ENCODE measurements at regions not wholly inside any gene's neighbourhood (a gene's known extent, or its start where the extent isn't known, plus 50 kb on each side); places are given as distances from the start of the nearest gene placed in this dataset.
A peak's percentile ranks its signal among the peaks of the same experiment; 100 is the strongest.
"Not testable (repeated sequence)": the region's sequence is repeated elsewhere in the genome, so short reads cannot be mapped to it uniquely, and the experiment has no call there.

- DNase-seq (ENCODE audit: low read depth) = no peak
Measured at GRCh38 chr17:51389875-51390274, 129.5 kb downstream of the UTP18 start.

- DNase-seq (ENCODE audit: low read depth) = no peak
Measured at GRCh38 chr17:51391982-51392654, 131.8 kb downstream of the UTP18 start.

- no peak for DNase-seq (ENCODE audit: low read depth)
Measured at GRCh38 chr17:51395621-51396020, 135.3 kb downstream of the UTP18 start.

- DNase-seq (ENCODE audit: low read depth) = no peak
Measured at GRCh38 chr17:51397361-51398127, 137.2 kb downstream of the UTP18 start.

- DNase-seq (ENCODE audit: low read depth) = no peak
Measured at GRCh38 chr17:51398128-51398525, 137.8 kb downstream of the UTP18 start.

GRCh38 chr17:51398687-51399086 is 138.3 kb downstream of the UTP18 start:
- no peak for DNase-seq (ENCODE audit: low read depth)

- no peak for DNase-seq (ENCODE audit: low read depth)
Measured at GRCh38 chr17:51401279-51401678, 140.9 kb downstream of the UTP18 start.

- DNase-seq (ENCODE audit: low read depth) = no peak
Measured at GRCh38 chr17:51402899-51403298, 142.6 kb downstream of the UTP18 start.

- DNase-seq (ENCODE audit: low read depth) = no peak
Measured at GRCh38 chr17:51407576-51407975, 147.2 kb downstream of the UTP18 start.

- no peak for DNase-seq (ENCODE audit: low read depth)
Measured at GRCh38 chr17:51419476-51419875, 159.1 kb downstream of the UTP18 start.

- DNase-seq (ENCODE audit: low read depth) = no peak
Measured at GRCh38 chr17:51421525-51421924, 161.2 kb downstream of the UTP18 start.

- no peak for DNase-seq (ENCODE audit: low read depth)
Measured at GRCh38 chr17:51422634-51423033, 162.3 kb downstream of the UTP18 start.

- no peak for DNase-seq (ENCODE audit: low read depth)
Measured at GRCh38 chr17:51423421-51424160, 163.2 kb downstream of the UTP18 start.

GRCh38 chr17:51425773-51426172 is 165.4 kb downstream of the UTP18 start:
- no peak for DNase-seq (ENCODE audit: low read depth)

- DNase-seq (ENCODE audit: low read depth) = no peak
Measured at GRCh38 chr17:51427323-51427811, 167.0 kb downstream of the UTP18 start.

GRCh38 chr17:51427856-51428255 is 167.5 kb downstream of the UTP18 start:
- peak; percentile 20 for DNase-seq (ENCODE audit: low read depth)

- no peak for DNase-seq (ENCODE audit: low read depth)
Measured at GRCh38 chr17:51428668-51429495, 168.5 kb downstream of the UTP18 start.

GRCh38 chr17:51429938-51430337 is 169.6 kb downstream of the UTP18 start:
- not testable (repeated sequence) for DNase-seq (ENCODE audit: low read depth)

- DNase-seq (ENCODE audit: low read depth) = no peak
Measured at GRCh38 chr17:51430591-51430990, 170.2 kb downstream of the UTP18 start.

- DNase-seq (ENCODE audit: low read depth) = no peak
Measured at GRCh38 chr17:51434434-51435170, 174.3 kb downstream of the UTP18 start.

- DNase-seq (ENCODE audit: low read depth) = no peak
Measured at GRCh38 chr17:51435171-51435552, 174.8 kb downstream of the UTP18 start.

Data from activated gamma-delta T cell treated with anti-CD3 and anti-CD28 coated beads, Interleukin-2, amount 50 U/mL, for 16 hours (primary cell).